IPS-NIHi11 (cell line): ENCODE measurements at regions not wholly inside any gene's neighbourhood (a gene's known extent, or its start where the extent isn't known, plus 50 kb on each side); places are given as distances from the start of the nearest gene placed in this dataset.

Source experiments
- DNase-seq: peaks from one replicate; pipeline ENCODE4 v3.0.0; 2012; ENCODE audit warnings: mixed read lengths, low spot score

GRCh38 chr20:57059055-57059596 lies 207.3 kb downstream of the BMP7 start:
- no peak for DNase-seq

- DNase-seq = no peak
Observed at GRCh38 chr20:57060407-57061050, 205.9 kb downstream of the BMP7 start.

GRCh38 chr20:57061051-57061900 lies 205.2 kb downstream of the BMP7 start:
- peak; percentile 79 for DNase-seq

- no peak for DNase-seq
Observed at GRCh38 chr20:57062241-57062640, 204.2 kb downstream of the BMP7 start.

GRCh38 chr20:57062696-57063270 lies 203.7 kb downstream of the BMP7 start:
- no peak for DNase-seq

- DNase-seq = no peak
Observed at GRCh38 chr20:57064836-57065235, 201.6 kb downstream of the BMP7 start.

GRCh38 chr20:57065646-57066045 lies 200.8 kb downstream of the BMP7 start:
- no peak for DNase-seq

- no peak for DNase-seq
Observed at GRCh38 chr20:57066126-57066900, 200.1 kb downstream of the BMP7 start.

- DNase-seq = no peak
Observed at GRCh38 chr20:57069442-57069841, 197.0 kb downstream of the BMP7 start.

GRCh38 chr20:57070296-57070695 lies 196.1 kb downstream of the BMP7 start:
- DNase-seq = no peak

- peak; percentile 61 for DNase-seq
Observed at GRCh38 chr20:57071283-57071731, 195.1 kb downstream of the BMP7 start.

- DNase-seq = no peak
Observed at GRCh38 chr20:57071954-57072583, 194.4 kb downstream of the BMP7 start.

GRCh38 chr20:57073402-57073801 lies 193.0 kb downstream of the BMP7 start:
- no peak for DNase-seq

GRCh38 chr20:57074386-57074785 lies 192.1 kb downstream of the BMP7 start:
- no peak for DNase-seq

- DNase-seq = no peak
Observed at GRCh38 chr20:57075181-57075580, 191.3 kb downstream of the BMP7 start.

- DNase-seq = no peak
Observed at GRCh38 chr20:57075603-57076002, 190.8 kb downstream of the BMP7 start.

GRCh38 chr20:57076152-57076652 lies 190.2 kb downstream of the BMP7 start:
- no peak for DNase-seq

GRCh38 chr20:57076951-57077350 lies 189.5 kb downstream of the BMP7 start:
- DNase-seq = no peak

GRCh38 chr20:57078116-57078515 lies 188.3 kb downstream of the BMP7 start:
- no peak for DNase-seq

- DNase-seq = no peak
Observed at GRCh38 chr20:57079031-57080005, 187.1 kb downstream of the BMP7 start.
